GM18951 (cell line): ENCODE measurements at regions not wholly inside any gene's neighbourhood (a gene's known extent, or its start where the extent isn't known, plus 50 kb on each side); places are given as distances from the start of the nearest gene placed in this dataset.

Source experiments
- POLR2A ChIP-seq: IDR thresholded peaks from 4 replicates; pipeline ENCODE4 v1.6.1; 2011; ENCODE audit warnings: mild to moderate bottlenecking; ENCODE audit not compliant: insufficient read length, insufficient read depth; ENCODE audit errors: extremely low read depth
- in situ Hi-C: fragments of 300-500 bp; cut with MboI; formaldehyde crosslinking; loops from one replicate; pipeline ENCODE4 v1.12.0; 2022; ENCODE audit warnings: low sequenced_read_pairs, mixed read lengths, inconsistent platforms; ENCODE audit not compliant: unreplicated experiment

DNA sequence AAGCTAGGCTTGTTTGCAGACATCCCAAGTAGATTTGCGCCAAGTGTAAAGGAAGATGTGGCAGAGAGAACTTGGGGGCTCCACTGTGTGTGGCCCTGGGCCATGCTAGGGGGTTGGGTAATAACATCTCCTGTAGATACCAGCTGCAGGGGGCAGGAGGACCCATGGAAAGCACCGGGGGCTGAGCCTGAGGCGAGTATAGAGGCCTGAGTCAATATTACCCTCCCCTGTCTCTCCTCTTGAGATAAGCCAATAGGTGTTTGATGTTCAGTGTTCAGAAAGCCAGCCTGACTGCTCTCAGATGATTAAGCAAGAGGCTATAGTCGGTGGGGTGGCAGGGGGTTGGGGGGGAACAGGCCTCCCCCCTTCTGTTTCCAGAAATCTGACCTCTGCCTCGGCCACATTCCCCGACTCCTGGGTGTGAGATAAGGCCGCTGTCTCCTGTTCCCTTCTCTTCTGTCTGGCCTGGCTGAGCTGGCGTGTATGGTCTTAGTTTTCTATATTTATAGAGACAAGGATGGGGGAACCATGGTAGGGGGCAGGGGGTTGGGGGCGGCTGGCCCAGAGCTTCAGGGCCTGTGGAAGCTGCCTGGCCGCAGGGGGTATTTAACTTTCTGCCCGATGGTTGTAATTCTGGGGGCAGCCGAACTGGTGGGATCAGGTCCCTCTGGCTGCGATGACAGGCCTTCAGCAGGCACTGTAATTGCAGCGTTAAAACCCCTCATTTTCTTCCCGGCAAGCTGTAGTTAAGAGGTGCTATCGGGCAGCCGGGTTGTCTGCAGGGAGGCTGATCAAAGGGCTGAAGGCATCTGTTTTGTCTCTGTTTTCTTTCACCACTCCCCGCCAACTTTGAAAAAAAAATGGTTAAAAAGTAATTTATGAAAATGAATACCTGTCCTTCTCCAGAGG lies 292.0 kb downstream of the NSG2 start:
- no peak for TF ChIP-seq POLR2A
- in situ Hi-C loops = no loop called here

DNA sequence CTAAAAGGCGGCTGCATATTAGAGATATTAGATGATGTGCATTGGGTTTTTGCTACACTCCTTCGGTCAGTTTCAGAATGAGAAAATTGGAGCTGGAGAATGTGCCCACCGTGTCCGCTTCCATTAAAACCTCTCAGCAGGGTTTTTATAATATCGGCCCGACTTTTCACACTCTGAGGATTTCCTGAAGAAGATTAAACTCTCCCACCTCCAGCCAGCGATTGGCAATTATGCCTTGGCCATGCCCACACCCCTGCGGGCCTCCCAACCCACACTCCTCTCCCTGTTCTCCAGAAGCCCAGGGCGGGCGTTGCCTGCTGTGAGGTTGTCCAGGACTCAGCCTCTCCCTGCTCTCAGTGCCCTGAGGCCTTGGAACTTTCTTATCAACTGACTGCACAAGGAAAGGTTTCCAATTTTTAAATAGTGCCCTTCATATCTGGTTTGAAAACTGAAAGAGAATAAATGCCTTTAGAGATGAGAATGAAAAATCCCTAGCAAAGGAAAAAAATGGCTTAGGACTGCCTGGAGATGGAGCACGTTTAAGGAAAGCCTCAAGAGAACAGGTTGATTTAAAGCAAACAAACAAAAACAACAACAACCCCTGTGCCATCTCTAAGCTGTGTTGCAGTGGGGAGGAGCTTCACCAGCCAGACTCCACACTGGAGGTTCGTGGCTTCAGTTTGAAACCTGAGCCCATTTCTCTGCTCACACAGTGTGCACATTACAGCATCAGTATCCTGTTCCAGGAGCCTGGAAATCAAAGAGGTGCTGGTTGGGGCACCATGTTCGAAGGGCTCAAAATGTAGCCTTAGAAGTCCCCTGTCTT lies 292.9 kb downstream of the NSG2 start:
- no peak for TF ChIP-seq POLR2A
- in situ Hi-C loops = no loop called here

DNA sequence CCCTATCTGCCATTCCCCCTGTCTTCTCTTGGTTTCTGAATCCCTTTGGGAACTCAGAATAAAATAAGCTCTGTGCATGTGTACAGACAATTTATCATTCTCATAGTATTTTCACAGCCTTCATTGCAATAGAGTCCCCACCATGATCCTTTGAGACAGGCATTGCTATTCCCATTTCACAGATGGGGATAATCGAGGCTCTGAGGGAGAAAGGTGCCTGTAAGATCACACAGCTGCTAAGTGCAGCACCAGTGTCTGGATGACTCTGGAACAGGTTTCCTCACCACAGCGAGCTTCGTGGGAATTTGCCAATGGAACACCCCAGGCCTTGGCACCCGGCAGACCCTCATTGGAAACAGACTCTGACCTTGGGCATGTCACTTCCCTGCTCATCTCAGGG lies 293.6 kb downstream of the NSG2 start:
- in situ Hi-C loops = no loop called here

DNA sequence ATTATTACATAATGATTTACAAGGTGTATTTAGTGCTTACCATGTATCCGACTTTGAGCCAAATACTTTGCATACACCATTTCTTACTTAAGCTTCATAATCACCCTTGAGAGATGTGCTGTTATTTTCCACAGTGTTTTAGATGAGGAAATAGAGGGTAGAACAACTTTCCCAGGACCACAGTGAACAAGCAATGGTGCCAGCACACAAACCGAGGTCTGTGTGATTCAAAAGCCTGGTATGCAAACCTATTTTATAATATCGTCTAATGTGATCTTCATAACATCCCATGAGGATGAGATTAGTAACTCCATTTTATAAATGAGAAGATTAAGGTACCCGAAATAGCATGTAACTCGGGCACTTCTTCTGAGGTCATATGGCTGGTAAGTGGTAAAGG lies 294.7 kb downstream of the NSG2 start:
- no peak for TF ChIP-seq POLR2A
- in situ Hi-C loops = no loop called here

More for the DNA sequence above, 293.6 kb downstream of the NSG2 start:
- TF ChIP-seq POLR2A = no peak

- in situ Hi-C loops = no loop called here
- no peak for TF ChIP-seq POLR2A
These were observed 297.2 kb downstream of the NSG2 start for GRCh38 chr5:174342696-174343095.

GRCh38 chr5:174343826-174344225 lies 298.3 kb downstream of the NSG2 start:
- in situ Hi-C loops = no loop called here
- no peak for TF ChIP-seq POLR2A

- TF ChIP-seq POLR2A = no peak
- in situ Hi-C loops = no loop called here
These were observed 298.8 kb downstream of the NSG2 start for GRCh38 chr5:174344335-174344734.

DNA sequence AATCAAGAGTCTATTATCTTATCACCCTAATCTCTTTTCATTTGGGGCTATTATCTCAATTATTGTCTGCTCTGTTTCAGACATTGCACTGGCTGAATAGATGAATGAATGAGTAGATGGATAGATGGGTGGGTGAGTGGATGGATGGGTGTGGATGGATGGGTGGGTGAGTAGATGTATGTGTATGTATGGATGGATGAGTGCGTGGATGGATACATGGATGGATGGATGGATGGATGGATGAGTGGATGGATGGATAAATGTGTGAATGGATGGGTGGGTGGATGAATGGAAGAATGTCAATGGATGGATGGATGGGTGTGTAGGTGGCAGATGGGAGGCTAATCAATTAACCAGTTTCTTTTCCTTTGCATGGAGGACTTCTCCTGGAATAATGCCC lies 301.7 kb downstream of the NSG2 start:
- in situ Hi-C loops = no loop called here

DNA sequence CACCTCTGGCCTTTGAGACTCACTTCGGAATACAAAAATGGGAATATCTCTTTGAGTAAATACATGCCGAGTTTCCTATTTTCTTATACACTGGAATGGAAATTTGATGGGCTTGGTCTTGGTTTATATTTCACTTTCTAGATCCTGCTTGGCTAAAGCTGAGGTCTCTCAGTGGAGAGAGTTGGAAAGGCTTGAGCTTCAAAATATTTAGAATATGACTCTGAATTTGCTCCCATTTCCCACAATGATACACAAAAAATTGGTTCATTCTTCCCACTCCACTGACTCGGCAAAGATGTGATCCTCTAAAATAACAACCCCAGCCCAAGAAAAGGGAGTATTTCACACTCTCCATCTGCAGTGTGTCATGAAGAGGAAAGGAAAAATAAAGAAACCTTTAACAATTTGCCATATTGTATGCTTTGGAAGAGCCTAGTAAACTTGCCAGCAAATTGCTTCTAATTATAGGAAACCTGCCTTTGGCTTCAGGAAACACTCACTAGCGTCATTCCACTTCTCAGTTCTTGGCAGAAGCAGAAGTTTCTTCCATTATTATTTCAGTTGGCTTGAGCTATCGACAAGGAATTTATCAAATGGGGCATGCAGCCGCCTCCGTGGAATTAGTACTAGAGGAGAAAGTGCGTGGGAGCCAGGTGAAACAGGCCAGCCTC lies 302.9 kb downstream of the NSG2 start:
- in situ Hi-C loops = no loop called here
- no peak for TF ChIP-seq POLR2A

More for the DNA sequence above, 301.7 kb downstream of the NSG2 start:
- TF ChIP-seq POLR2A = no peak

DNA sequence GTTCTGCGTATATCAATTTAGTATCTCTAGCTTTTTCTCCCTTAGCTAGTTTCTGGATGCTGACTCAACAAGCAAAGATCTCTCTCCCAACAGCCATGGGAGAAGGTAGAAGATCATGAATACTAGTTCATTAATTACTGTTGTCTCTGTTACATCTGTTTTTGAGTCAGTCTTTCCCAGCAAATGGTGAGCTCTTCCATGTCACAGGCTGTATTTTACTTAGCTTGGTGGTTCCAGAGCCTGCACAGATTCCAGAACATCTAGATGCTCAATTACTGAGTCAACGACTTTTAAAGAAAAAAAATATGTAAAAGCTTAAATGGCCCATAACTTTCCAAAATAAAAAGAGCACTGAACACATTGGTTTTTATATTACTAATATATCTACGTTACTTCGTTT lies 307.2 kb downstream of the NSG2 start:
- in situ Hi-C loops = no loop called here
- TF ChIP-seq POLR2A = no peak

DNA sequence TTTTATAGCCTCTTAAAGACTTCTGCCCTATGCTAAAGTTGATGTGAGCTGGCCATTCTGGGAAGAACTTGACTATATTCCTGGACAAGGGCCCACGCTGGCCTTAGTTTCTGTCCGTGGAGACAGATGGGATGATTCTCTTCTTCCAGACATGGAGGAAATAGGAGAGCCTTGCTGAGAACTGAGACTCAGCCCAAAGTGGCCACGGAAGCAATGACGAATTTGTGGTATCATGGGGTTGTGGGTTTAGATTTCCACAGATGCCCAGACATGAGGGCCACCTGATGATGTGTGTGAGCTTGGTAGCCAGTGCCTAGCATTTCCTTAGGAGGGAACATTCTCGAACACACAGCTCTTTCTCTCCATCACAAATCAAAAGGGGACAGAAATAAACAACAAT lies 309.1 kb downstream of the NSG2 start:
- in situ Hi-C loops = no loop called here
- no peak for TF ChIP-seq POLR2A

GRCh38 chr5:174355208-174355612 lies 309.7 kb downstream of the NSG2 start:
- in situ Hi-C loops = no loop called here
- TF ChIP-seq POLR2A = no peak

- in situ Hi-C loops = no loop called here
- TF ChIP-seq POLR2A = no peak
These were observed 310.5 kb downstream of the NSG2 start for GRCh38 chr5:174355995-174356394.
